Activated naive CD8-positive, alpha-beta T cell treated with anti-CD3 and anti-CD28 coated beads for 36 hours (primary cell): ENCODE measurements at regions not wholly inside any gene's neighbourhood (a gene's known extent, or its start where the extent isn't known, plus 50 kb on each side); places are given as distances from the start of the nearest gene placed in this dataset.

Experiments used
- DNase-seq: peaks from one replicate; pipeline ENCODE4 v3.0.0; 2021
- H3K27ac Mint-ChIP-seq: one replicate; pipeline ENCODE4 v1.8.0; 2022; ENCODE audit warnings: mild to moderate bottlenecking, moderate library complexity, mixed read lengths
- H3K27me3 Mint-ChIP-seq: one replicate; pipeline ENCODE4 v1.8.0; 2022; ENCODE audit warnings: mild to moderate bottlenecking, mixed read lengths
- H3K36me3 Mint-ChIP-seq: one replicate; pipeline ENCODE4 v1.8.0; 2021; ENCODE audit warnings: mild to moderate bottlenecking, mixed read lengths
- H3K4me1 Mint-ChIP-seq: one replicate; pipeline ENCODE4 v1.8.0; 2021; ENCODE audit warnings: mixed read lengths
- H3K4me3 Mint-ChIP-seq: one replicate; pipeline ENCODE4 v1.8.0; 2022; ENCODE audit warnings: mild to moderate bottlenecking, moderate library complexity, mixed read lengths
- H3K9me3 Mint-ChIP-seq: one replicate; pipeline ENCODE4 v1.8.0; 2022; ENCODE audit warnings: mixed read lengths

GRCh38 chr12:84719997-84720396, 192.6 kb downstream of the SLC6A15 start:
- H3K27me3 Mint-ChIP-seq, result no peaks in the 10 kb centered on the region
- H3K36me3 Mint-ChIP-seq, result no peaks in the 10 kb centered on the region

DNA sequence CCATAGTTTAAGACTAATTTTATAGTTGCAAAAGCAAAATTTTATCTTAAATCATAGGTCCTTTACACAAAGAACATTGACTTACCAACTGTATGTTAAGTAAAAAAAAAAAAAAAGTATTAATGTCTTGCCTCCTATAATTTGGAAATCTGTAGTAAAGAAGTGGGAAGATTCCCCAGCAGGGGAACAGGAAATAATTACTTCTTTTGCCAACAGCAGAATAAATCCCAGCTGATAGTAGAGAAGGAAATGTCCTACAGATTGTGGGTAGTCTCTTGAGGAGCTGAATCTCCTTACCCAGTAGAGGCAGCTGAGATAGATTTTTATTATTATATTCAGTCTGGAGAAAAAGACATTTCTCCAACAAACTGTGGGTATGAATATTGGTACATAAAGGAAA, 193.7 kb downstream of the SLC6A15 start:
- H3K4me1 Mint-ChIP-seq, result no peaks in the 10 kb centered on the region
- no peaks in the 10 kb centered on the region for H3K36me3 Mint-ChIP-seq
- H3K27ac Mint-ChIP-seq, result no peak overlapping the region
- H3K4me3 Mint-ChIP-seq, result no peak overlapping the region
- no peaks in the 10 kb centered on the region for H3K9me3 Mint-ChIP-seq
- H3K27me3 Mint-ChIP-seq, result no peaks in the 10 kb centered on the region
- no peak for DNase-seq

More at GRCh38 chr12:84719997-84720396, 192.6 kb downstream of the SLC6A15 start:
- DNase-seq, result no peak
- Mint-ChIP-seq H3K27ac (no peak overlapping the region), H3K4me1 (no peaks in the 10 kb centered on the region), H3K4me3 (no peak overlapping the region), H3K9me3 (no peaks in the 10 kb centered on the region)

DNA sequence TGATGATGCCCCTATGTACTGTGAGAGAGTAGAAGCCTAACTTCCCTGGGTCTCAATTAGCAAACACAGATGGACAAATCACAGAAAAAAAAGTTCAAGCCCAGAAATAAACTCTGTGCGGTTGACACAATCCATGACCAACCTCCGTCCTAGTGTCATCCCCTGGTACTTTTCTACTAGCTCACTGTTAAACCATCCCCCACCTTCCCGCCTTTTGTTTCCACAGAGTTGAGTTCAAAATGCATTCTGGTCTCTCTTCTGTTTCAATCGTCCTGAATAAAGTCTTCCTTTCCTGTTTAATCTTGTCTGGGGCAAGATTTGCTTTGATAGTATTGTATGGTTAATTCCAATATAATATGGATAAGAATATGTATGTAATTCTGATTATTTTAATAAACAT, 199.9 kb downstream of the SLC6A15 start:
- H3K27ac Mint-ChIP-seq, result no peak overlapping the region
- no peak overlapping the region for H3K4me3 Mint-ChIP-seq
- no peaks in the 10 kb centered on the region for H3K27me3 Mint-ChIP-seq
- H3K4me1 Mint-ChIP-seq, result no peaks in the 10 kb centered on the region
- no peaks in the 10 kb centered on the region for H3K36me3 Mint-ChIP-seq
- H3K9me3 Mint-ChIP-seq, result no peaks in the 10 kb centered on the region
- DNase-seq, result no peak

DNA sequence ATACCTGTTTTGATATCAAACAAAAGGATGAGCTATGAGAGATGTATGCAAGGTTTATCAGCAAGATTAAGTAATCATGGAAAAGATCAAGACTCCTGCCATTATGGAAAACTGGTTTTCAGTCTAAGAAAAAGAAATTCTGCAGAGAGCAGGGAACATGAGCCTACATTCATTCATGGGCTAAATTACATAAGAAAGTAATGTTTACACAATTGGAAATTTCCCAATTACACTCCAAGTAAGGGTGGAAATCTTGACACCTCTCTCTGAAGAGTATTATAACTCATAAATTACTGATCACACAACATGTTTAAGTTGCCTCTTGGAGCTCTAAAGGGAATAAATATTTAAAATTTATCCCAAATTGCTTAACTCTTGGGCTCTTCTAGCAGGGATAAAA, 206.2 kb downstream of the SLC6A15 start:
- no peaks in the 10 kb centered on the region for H3K4me1 Mint-ChIP-seq
- H3K4me3 Mint-ChIP-seq, result no peak overlapping the region
- H3K36me3 Mint-ChIP-seq, result no peaks in the 10 kb centered on the region
- H3K27me3 Mint-ChIP-seq, result no peaks in the 10 kb centered on the region
- no peaks in the 10 kb centered on the region for H3K9me3 Mint-ChIP-seq
- DNase-seq, result no peak
- H3K27ac Mint-ChIP-seq, result no peak overlapping the region

DNA sequence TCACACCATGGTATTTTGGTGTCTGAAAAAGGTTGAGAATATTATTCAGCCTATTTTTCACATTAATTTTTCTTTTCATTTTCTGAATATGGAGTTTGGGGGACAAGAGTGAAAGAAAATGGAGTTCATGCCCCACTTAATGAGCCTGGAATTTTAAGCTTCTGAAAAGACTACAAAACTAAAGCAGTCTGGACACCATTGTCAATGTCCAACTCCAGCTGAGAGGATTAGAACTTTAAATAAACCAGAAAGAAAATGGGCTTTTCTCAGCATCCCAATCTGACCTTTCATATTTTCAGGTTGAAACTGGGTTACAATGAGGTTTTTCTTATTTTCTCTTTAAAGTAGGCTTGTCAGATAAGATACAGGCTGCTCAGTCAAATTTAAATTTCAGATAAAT, 207.7 kb downstream of the SLC6A15 start:
- no peaks in the 10 kb centered on the region for H3K27me3 Mint-ChIP-seq
- no peak overlapping the region for H3K4me3 Mint-ChIP-seq
- no peaks in the 10 kb centered on the region for H3K36me3 Mint-ChIP-seq
- H3K27ac Mint-ChIP-seq, result no peak overlapping the region
- no peaks in the 10 kb centered on the region for H3K4me1 Mint-ChIP-seq
- no peaks in the 10 kb centered on the region for H3K9me3 Mint-ChIP-seq
- DNase-seq, result no peak

GRCh38 chr12:84702001-84702400, 210.6 kb downstream of the SLC6A15 start:
- H3K27ac Mint-ChIP-seq, result no peak overlapping the region
- H3K27me3 Mint-ChIP-seq, result no peaks in the 10 kb centered on the region
- DNase-seq, result no peak
- no peaks in the 10 kb centered on the region for H3K36me3 Mint-ChIP-seq
- no peaks in the 10 kb centered on the region for H3K4me1 Mint-ChIP-seq
- H3K9me3 Mint-ChIP-seq, result no peaks in the 10 kb centered on the region
- H3K4me3 Mint-ChIP-seq, result no peak overlapping the region

- no peak for DNase-seq
- no peaks in the 10 kb centered on the region for H3K27me3 Mint-ChIP-seq
- H3K4me3 Mint-ChIP-seq, result no peak overlapping the region
- no peaks in the 10 kb centered on the region for H3K4me1 Mint-ChIP-seq
- H3K9me3 Mint-ChIP-seq, result no peaks in the 10 kb centered on the region
- H3K36me3 Mint-ChIP-seq, result no peaks in the 10 kb centered on the region
- no peak overlapping the region for H3K27ac Mint-ChIP-seq
Observed at GRCh38 chr12:84701041-84701440, 211.6 kb downstream of the SLC6A15 start.

- Mint-ChIP-seq H3K4me3 (no peak overlapping the region), H3K27ac (no peak overlapping the region), H3K36me3 (no peaks in the 10 kb centered on the region), H3K9me3 (no peaks in the 10 kb centered on the region), H3K4me1 (no peaks in the 10 kb centered on the region), H3K27me3 (no peaks in the 10 kb centered on the region)
- DNase-seq, result no peak
Observed at GRCh38 chr12:84698576-84699333, 213.8 kb downstream of the SLC6A15 start.

DNA sequence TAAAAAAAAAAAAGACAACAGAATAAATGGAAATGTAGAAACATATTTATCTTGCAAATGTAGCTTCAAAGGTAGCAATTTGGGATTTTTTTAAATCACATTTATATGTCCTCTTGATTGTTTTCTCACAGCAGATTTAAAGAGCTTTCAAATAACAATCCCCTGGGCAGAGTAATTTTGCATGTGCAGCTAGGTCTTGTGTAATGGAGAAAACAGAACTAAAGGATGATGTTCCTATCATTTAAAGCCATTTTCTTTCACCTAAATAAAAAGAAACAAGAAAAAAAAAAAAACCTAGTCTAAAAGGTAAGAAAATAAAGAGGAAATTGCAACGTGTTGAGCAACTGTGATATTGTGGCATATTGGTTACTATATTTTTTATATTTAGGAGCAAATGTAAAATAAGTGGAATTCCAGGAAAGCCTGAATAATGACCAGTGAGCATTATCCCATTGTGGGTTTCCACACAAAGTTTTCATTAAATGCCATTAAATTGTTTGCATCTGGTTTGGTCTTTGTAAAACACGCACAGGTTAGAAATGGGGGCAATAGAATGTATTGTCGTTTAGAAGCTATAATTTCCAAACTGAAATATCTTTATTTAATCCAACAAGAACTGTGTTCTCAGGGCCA, 215.6 kb downstream of the SLC6A15 start:
- Mint-ChIP-seq H3K36me3 (no peaks in the 10 kb centered on the region), H3K4me1 (no peaks in the 10 kb centered on the region), H3K27ac (no peak overlapping the region), H3K27me3 (no peaks in the 10 kb centered on the region), H3K4me3 (no peak overlapping the region), H3K9me3 (no peaks in the 10 kb centered on the region)
- no peak for DNase-seq

- H3K9me3 Mint-ChIP-seq, result no peaks in the 10 kb centered on the region
- H3K27me3 Mint-ChIP-seq, result no peaks in the 10 kb centered on the region
- H3K4me1 Mint-ChIP-seq, result no peaks in the 10 kb centered on the region
Observed at GRCh38 chr12:84696281-84696680, 216.3 kb downstream of the SLC6A15 start.

GRCh38 chr12:84694116-84694515, 218.5 kb downstream of the SLC6A15 start:
- Mint-ChIP-seq H3K9me3 (no peaks in the 10 kb centered on the region), H3K4me1 (no peaks in the 10 kb centered on the region), H3K27me3 (no peaks in the 10 kb centered on the region), H3K4me3 (no peak overlapping the region), H3K27ac (no peak overlapping the region), H3K36me3 (no peaks in the 10 kb centered on the region)
- no peak for DNase-seq

More at GRCh38 chr12:84696281-84696680, 216.3 kb downstream of the SLC6A15 start:
- H3K36me3 Mint-ChIP-seq, result no peaks in the 10 kb centered on the region
- DNase-seq, result no peak
- no peak overlapping the region for H3K27ac Mint-ChIP-seq
- no peak overlapping the region for H3K4me3 Mint-ChIP-seq

DNA sequence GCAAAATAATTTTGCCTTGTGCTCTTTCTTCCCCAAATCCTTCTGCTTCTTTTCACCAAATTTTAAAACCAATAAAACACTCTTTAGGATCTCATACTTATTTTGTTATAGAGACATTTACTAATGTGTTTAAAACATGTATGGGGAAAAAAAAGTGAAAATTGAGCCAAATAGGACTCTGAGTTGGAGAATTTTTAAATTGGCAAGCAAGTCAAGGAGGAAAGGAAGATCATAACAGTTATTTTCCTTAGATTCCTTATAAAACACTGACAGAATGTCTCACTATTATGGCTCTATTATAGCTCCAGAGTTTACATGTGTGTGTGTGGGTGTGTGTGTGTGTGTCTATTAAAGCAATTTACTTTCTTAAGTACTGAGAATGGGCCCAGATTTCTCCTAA, 220.5 kb downstream of the SLC6A15 start:
- no peaks in the 10 kb centered on the region for H3K27me3 Mint-ChIP-seq
- no peaks in the 10 kb centered on the region for H3K9me3 Mint-ChIP-seq
- H3K4me1 Mint-ChIP-seq, result no peaks in the 10 kb centered on the region
- DNase-seq, result no peak
- H3K36me3 Mint-ChIP-seq, result no peaks in the 10 kb centered on the region
- H3K27ac Mint-ChIP-seq, result no peak overlapping the region
- no peak overlapping the region for H3K4me3 Mint-ChIP-seq

DNA sequence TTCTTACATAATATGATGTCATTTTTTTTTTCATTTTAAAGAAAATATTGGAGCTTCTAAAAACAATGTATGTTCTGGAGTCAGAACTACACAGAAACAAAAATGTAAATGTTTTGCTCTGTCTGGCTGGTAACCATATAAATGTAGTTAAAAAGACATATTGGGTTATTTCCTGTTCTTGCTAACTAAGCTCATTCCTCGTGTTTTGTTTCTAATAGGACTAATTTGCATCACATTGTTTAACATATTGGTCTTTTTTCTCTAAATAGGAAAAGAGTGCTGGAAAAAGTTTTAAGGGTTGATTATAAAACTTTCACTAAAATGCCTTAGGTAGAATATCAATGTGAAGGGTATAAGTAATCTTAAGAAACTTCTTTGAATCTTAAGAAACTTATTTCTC, 221.3 kb downstream of the SLC6A15 start:
- Mint-ChIP-seq H3K4me3 (no peak overlapping the region), H3K36me3 (no peaks in the 10 kb centered on the region), H3K9me3 (no peaks in the 10 kb centered on the region), H3K4me1 (no peaks in the 10 kb centered on the region), H3K27ac (no peak overlapping the region), H3K27me3 (no peaks in the 10 kb centered on the region)
- no peak for DNase-seq

GRCh38 chr12:84689638-84690037, 223.0 kb downstream of the SLC6A15 start:
- Mint-ChIP-seq H3K4me1 (no peaks in the 10 kb centered on the region), H3K27ac (no peak overlapping the region), H3K36me3 (no peaks in the 10 kb centered on the region), H3K9me3 (no peaks in the 10 kb centered on the region), H3K4me3 (no peak overlapping the region), H3K27me3 (no peaks in the 10 kb centered on the region)
- no peak for DNase-seq

- Mint-ChIP-seq H3K27me3 (no peaks in the 10 kb centered on the region), H3K27ac (no peak overlapping the region), H3K4me1 (no peaks in the 10 kb centered on the region), H3K36me3 (no peaks in the 10 kb centered on the region), H3K4me3 (no peak overlapping the region), H3K9me3 (no peaks in the 10 kb centered on the region)
- no peak for DNase-seq
Observed at GRCh38 chr12:84685379-84685778, 227.2 kb downstream of the SLC6A15 start.

- H3K36me3 Mint-ChIP-seq, result no peaks in the 10 kb centered on the region
- DNase-seq, result no peak
- H3K27me3 Mint-ChIP-seq, result no peaks in the 10 kb centered on the region
- H3K9me3 Mint-ChIP-seq, result no peaks in the 10 kb centered on the region
- no peak overlapping the region for H3K4me3 Mint-ChIP-seq
- no peak overlapping the region for H3K27ac Mint-ChIP-seq
- no peaks in the 10 kb centered on the region for H3K4me1 Mint-ChIP-seq
Observed at GRCh38 chr12:84676787-84677186, 235.8 kb downstream of the SLC6A15 start.
